ENCODE measurements at regions not wholly inside any gene's neighbourhood (a gene's known extent, or its start where the extent isn't known, plus 50 kb on each side); places are given as distances from the start of the nearest gene placed in this dataset.

- no peak overlapping the region for H3K9ac ChIP-seq (ENCODE audit: low read length in 2 of 2)
- no peaks in the 10 kb centered on the region for H3K4me1 ChIP-seq (ENCODE audit: control insufficient read depth, insufficient read depth, low read length)
- no peaks in the 10 kb centered on the region for H3K27me3 ChIP-seq (ENCODE audit: control insufficient read depth in 1 of 2, insufficient read depth in 2 of 2, low read length in 2 of 2)
- H3K9me3 ChIP-seq (ENCODE audit: control insufficient read depth in 2 of 2, low read length in 2 of 2), result no peaks in the 10 kb centered on the region
- no peak overlapping the region for H3K27ac ChIP-seq (ENCODE audit: low read length)
- H3K36me3 ChIP-seq (ENCODE audit: control insufficient read depth in 2 of 2, insufficient read depth in 2 of 2, low read length in 2 of 2), result no peaks in the 10 kb centered on the region
- H3K4me3 ChIP-seq (ENCODE audit: low read length in 2 of 2), result no peak overlapping the region
These were observed 529.6 kb downstream of the DHX35 start for GRCh38 chr20:39491711-39492110.

- Histone ChIP-seq H3K9me3 (ENCODE audit: control insufficient read depth in 2 of 2, low read length in 2 of 2) (no peaks in the 10 kb centered on the region), H3K4me1 (ENCODE audit: control insufficient read depth, insufficient read depth, low read length) (no peaks in the 10 kb centered on the region), H3K27ac (ENCODE audit: low read length) (no peak overlapping the region), H3K27me3 (ENCODE audit: control insufficient read depth in 1 of 2, insufficient read depth in 2 of 2, low read length in 2 of 2) (no peaks in the 10 kb centered on the region), H3K9ac (ENCODE audit: low read length in 2 of 2) (no peak overlapping the region), H3K36me3 (ENCODE audit: control insufficient read depth in 2 of 2, insufficient read depth in 2 of 2, low read length in 2 of 2) (no peaks in the 10 kb centered on the region), H3K4me3 (ENCODE audit: low read length in 2 of 2) (no peak overlapping the region)
These were observed 527.9 kb downstream of the DHX35 start for GRCh38 chr20:39489986-39490560.

- H3K27me3 ChIP-seq (ENCODE audit: control insufficient read depth in 1 of 2, insufficient read depth in 2 of 2, low read length in 2 of 2), result no peaks in the 10 kb centered on the region
- H3K36me3 ChIP-seq (ENCODE audit: control insufficient read depth in 2 of 2, insufficient read depth in 2 of 2, low read length in 2 of 2), result no peaks in the 10 kb centered on the region
- H3K9me3 ChIP-seq (ENCODE audit: control insufficient read depth in 2 of 2, low read length in 2 of 2), result no peaks in the 10 kb centered on the region
- no peak overlapping the region for H3K27ac ChIP-seq (ENCODE audit: low read length)
- no peak overlapping the region for H3K9ac ChIP-seq (ENCODE audit: low read length in 2 of 2)
- no peak overlapping the region for H3K4me3 ChIP-seq (ENCODE audit: low read length in 2 of 2)
- no peaks in the 10 kb centered on the region for H3K4me1 ChIP-seq (ENCODE audit: control insufficient read depth, insufficient read depth, low read length)
These were observed 518.3 kb downstream of the DHX35 start for GRCh38 chr20:39480276-39481043.

DNA sequence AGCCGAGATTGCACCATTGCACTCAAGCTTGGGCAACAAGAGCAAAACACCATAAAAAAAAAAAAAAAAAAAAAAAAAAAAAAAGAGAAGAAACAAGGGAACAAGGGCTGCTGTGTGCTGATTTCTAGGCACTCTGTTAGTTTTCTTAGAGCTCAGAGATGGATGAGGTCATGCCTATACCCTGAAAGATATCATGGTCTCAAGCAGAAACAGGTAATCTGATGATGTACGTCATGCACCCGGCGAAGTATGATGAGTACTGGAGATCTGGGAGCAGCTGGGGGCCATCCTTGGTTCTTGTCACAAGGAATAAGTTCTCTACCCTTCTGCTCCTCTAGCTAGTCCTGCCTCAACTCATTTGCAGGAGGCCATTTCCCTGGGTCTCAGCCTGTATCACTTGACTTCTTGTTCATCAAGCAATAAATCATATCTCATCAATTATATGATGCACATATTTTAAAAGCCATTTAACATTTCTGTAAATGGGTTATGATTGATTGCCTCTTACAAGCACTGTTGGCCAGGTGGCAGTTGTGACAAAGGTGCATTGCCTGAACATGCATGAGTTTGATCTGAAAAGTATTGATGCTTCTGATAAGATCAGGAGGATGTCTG, 517.2 kb downstream of the DHX35 start:
- H3K27me3 ChIP-seq (ENCODE audit: control insufficient read depth in 1 of 2, insufficient read depth in 2 of 2, low read length in 2 of 2), result no peaks in the 10 kb centered on the region
- no peaks in the 10 kb centered on the region for H3K9me3 ChIP-seq (ENCODE audit: control insufficient read depth in 2 of 2, low read length in 2 of 2)
- no peak overlapping the region for H3K27ac ChIP-seq (ENCODE audit: low read length)
- H3K4me1 ChIP-seq (ENCODE audit: control insufficient read depth, insufficient read depth, low read length), result no peaks in the 10 kb centered on the region
- no peak overlapping the region for H3K4me3 ChIP-seq (ENCODE audit: low read length in 2 of 2)
- H3K9ac ChIP-seq (ENCODE audit: low read length in 2 of 2), result no peak overlapping the region
- no peaks in the 10 kb centered on the region for H3K36me3 ChIP-seq (ENCODE audit: control insufficient read depth in 2 of 2, insufficient read depth in 2 of 2, low read length in 2 of 2)

DNA sequence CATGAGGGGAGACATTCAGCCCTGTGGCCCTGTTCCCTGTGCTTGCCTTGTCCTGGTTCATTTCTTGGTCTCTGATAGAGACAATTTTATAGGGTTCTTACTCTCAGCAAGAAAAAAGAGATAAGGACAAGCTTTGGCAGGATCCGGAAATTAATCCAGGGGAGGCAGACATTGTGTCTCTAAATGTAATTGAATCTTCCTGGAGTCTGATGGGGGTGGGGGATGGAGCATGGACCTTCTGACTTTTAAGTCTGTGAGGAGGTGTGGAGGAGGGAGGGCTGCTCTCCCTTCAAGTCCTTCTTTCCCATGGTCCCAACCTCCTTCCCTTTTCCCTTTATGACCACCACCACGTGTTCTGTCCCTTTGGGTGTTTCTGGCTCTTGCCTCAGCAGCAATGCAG, 512.7 kb downstream of the DHX35 start:
- no peaks in the 10 kb centered on the region for H3K27me3 ChIP-seq (ENCODE audit: control insufficient read depth in 1 of 2, insufficient read depth in 2 of 2, low read length in 2 of 2)
- no peaks in the 10 kb centered on the region for H3K36me3 ChIP-seq (ENCODE audit: control insufficient read depth in 2 of 2, insufficient read depth in 2 of 2, low read length in 2 of 2)
- no peaks in the 10 kb centered on the region for H3K4me1 ChIP-seq (ENCODE audit: control insufficient read depth, insufficient read depth, low read length)
- H3K9me3 ChIP-seq (ENCODE audit: control insufficient read depth in 2 of 2, low read length in 2 of 2), result no peaks in the 10 kb centered on the region
- no peak overlapping the region for H3K9ac ChIP-seq (ENCODE audit: low read length in 2 of 2)
- no peak overlapping the region for H3K27ac ChIP-seq (ENCODE audit: low read length)
- no peak overlapping the region for H3K4me3 ChIP-seq (ENCODE audit: low read length in 2 of 2)

- no peak overlapping the region for H3K4me3 ChIP-seq (ENCODE audit: low read length in 2 of 2)
- no peaks in the 10 kb centered on the region for H3K4me1 ChIP-seq (ENCODE audit: control insufficient read depth, insufficient read depth, low read length)
- H3K9ac ChIP-seq (ENCODE audit: low read length in 2 of 2), result no peak overlapping the region
- H3K27ac ChIP-seq (ENCODE audit: low read length), result no peak overlapping the region
- H3K27me3 ChIP-seq (ENCODE audit: control insufficient read depth in 1 of 2, insufficient read depth in 2 of 2, low read length in 2 of 2), result no peaks in the 10 kb centered on the region
- H3K9me3 ChIP-seq (ENCODE audit: control insufficient read depth in 2 of 2, low read length in 2 of 2), result no peaks in the 10 kb centered on the region
- H3K36me3 ChIP-seq (ENCODE audit: control insufficient read depth in 2 of 2, insufficient read depth in 2 of 2, low read length in 2 of 2), result no peaks in the 10 kb centered on the region
These were observed 511.4 kb downstream of the DHX35 start for GRCh38 chr20:39473536-39473935.

- H3K27ac ChIP-seq (ENCODE audit: low read length), result no peak overlapping the region
- peaks cover 0 to 4% of the 10 kb centered on the region in 2 donors for H3K9me3 ChIP-seq (ENCODE audit: control insufficient read depth in 2 of 2, low read length in 2 of 2)
- no peaks in the 10 kb centered on the region for H3K27me3 ChIP-seq (ENCODE audit: control insufficient read depth in 1 of 2, insufficient read depth in 2 of 2, low read length in 2 of 2)
- H3K36me3 ChIP-seq (ENCODE audit: control insufficient read depth in 2 of 2, insufficient read depth in 2 of 2, low read length in 2 of 2), result no peaks in the 10 kb centered on the region
- H3K4me3 ChIP-seq (ENCODE audit: low read length in 2 of 2), result no peak overlapping the region
- no peak overlapping the region for H3K9ac ChIP-seq (ENCODE audit: low read length in 2 of 2)
- H3K4me1 ChIP-seq (ENCODE audit: control insufficient read depth, insufficient read depth, low read length), result no peaks in the 10 kb centered on the region
These were observed 506.6 kb downstream of the DHX35 start for GRCh38 chr20:39468703-39469102.

DNA sequence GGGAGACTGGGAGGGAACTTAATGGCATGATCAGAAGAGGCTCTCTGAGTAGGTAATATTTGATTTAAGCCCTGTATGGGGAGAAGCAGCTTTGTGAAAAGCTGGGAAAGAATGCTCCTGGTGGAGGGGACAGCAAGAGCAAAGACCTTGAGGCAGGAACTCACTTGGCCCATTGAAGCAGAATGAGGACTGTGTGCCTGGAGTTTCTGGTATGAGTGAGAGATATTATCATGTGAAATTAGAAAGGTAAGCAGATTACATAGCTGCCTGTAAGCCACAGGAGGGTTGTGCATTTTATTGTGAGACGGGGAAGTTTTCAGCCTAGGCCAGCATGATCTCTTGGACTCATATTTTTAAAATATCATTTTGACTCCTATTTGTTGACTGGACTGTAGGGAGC, 502.1 kb downstream of the DHX35 start:
- Histone ChIP-seq H3K4me3 (ENCODE audit: low read length in 2 of 2) (no peak overlapping the region), H3K9me3 (ENCODE audit: control insufficient read depth in 2 of 2, low read length in 2 of 2) (peaks cover 0 to 4% of the 10 kb centered on the region in 2 donors), H3K27me3 (ENCODE audit: control insufficient read depth in 1 of 2, insufficient read depth in 2 of 2, low read length in 2 of 2) (no peaks in the 10 kb centered on the region), H3K36me3 (ENCODE audit: control insufficient read depth in 2 of 2, insufficient read depth in 2 of 2, low read length in 2 of 2) (no peaks in the 10 kb centered on the region), H3K9ac (ENCODE audit: low read length in 2 of 2) (no peak overlapping the region), H3K27ac (ENCODE audit: low read length) (no peak overlapping the region), H3K4me1 (ENCODE audit: control insufficient read depth, insufficient read depth, low read length) (no peaks in the 10 kb centered on the region)

GRCh38 chr20:39462416-39462945, 500.3 kb downstream of the DHX35 start:
- H3K27ac ChIP-seq (ENCODE audit: low read length), result no peak overlapping the region
- H3K9me3 ChIP-seq (ENCODE audit: control insufficient read depth in 2 of 2, low read length in 2 of 2), result peaks cover 0 to 4% of the 10 kb centered on the region in 2 donors

DNA sequence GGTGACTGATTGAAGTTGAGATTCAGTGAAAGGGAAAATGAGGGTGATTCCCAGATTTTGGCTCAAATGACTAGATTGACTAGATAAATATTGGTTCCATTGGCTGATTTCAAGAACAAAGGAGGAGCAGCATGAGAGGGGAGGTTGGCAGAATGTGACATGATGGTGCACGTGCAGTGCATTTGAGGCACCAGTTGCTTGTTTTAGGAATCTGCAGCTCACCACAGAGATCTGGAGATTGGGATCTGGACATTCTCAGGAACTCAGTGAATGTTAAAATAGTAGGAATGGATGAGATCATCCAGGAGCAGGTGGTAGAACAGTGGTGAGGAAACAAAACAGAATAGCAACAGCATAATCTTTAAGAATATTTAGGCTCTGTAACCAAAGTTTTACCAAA, 496.3 kb downstream of the DHX35 start:
- no peaks in the 10 kb centered on the region for H3K9me3 ChIP-seq (ENCODE audit: control insufficient read depth in 2 of 2, low read length in 2 of 2)
- H3K4me1 ChIP-seq (ENCODE audit: control insufficient read depth, insufficient read depth, low read length), result no peaks in the 10 kb centered on the region
- H3K27me3 ChIP-seq (ENCODE audit: control insufficient read depth in 1 of 2, insufficient read depth in 2 of 2, low read length in 2 of 2), result no peaks in the 10 kb centered on the region
- no peak overlapping the region for H3K4me3 ChIP-seq (ENCODE audit: low read length in 2 of 2)
- H3K9ac ChIP-seq (ENCODE audit: low read length in 2 of 2), result no peak overlapping the region
- no peaks in the 10 kb centered on the region for H3K36me3 ChIP-seq (ENCODE audit: control insufficient read depth in 2 of 2, insufficient read depth in 2 of 2, low read length in 2 of 2)
- H3K27ac ChIP-seq (ENCODE audit: low read length), result no peak overlapping the region

More at GRCh38 chr20:39462416-39462945, 500.3 kb downstream of the DHX35 start:
- Histone ChIP-seq H3K9ac (ENCODE audit: low read length in 2 of 2) (no peak overlapping the region), H3K4me1 (ENCODE audit: control insufficient read depth, insufficient read depth, low read length) (no peaks in the 10 kb centered on the region), H3K27me3 (ENCODE audit: control insufficient read depth in 1 of 2, insufficient read depth in 2 of 2, low read length in 2 of 2) (no peaks in the 10 kb centered on the region), H3K4me3 (ENCODE audit: low read length in 2 of 2) (no peak overlapping the region), H3K36me3 (ENCODE audit: control insufficient read depth in 2 of 2, insufficient read depth in 2 of 2, low read length in 2 of 2) (no peaks in the 10 kb centered on the region)

GRCh38 chr20:39453890-39454289, 491.7 kb downstream of the DHX35 start:
- H3K27ac ChIP-seq (ENCODE audit: low read length), result no peak overlapping the region
- H3K9me3 ChIP-seq (ENCODE audit: control insufficient read depth in 2 of 2, low read length in 2 of 2), result no peaks in the 10 kb centered on the region
- no peak overlapping the region for H3K9ac ChIP-seq (ENCODE audit: low read length in 2 of 2)
- no peaks in the 10 kb centered on the region for H3K27me3 ChIP-seq (ENCODE audit: control insufficient read depth in 1 of 2, insufficient read depth in 2 of 2, low read length in 2 of 2)
- no peak overlapping the region for H3K4me3 ChIP-seq (ENCODE audit: low read length in 2 of 2)
- no peaks in the 10 kb centered on the region for H3K4me1 ChIP-seq (ENCODE audit: control insufficient read depth, insufficient read depth, low read length)
- no peaks in the 10 kb centered on the region for H3K36me3 ChIP-seq (ENCODE audit: control insufficient read depth in 2 of 2, insufficient read depth in 2 of 2, low read length in 2 of 2)
